ENCODE measurements at regions not wholly inside any gene's neighbourhood (a gene's known extent, or its start where the extent isn't known, plus 50 kb on each side); places are given as distances from the start of the nearest gene placed in this dataset.

GRCh38 chr10:78516236-78516635 lies 482.6 kb downstream of the RPS24 start:
- Histone ChIP-seq H3K9ac (ENCODE audit: low read length) (no peak overlapping the region), H2AFZ (ENCODE audit: low read depth, low read length, poor library complexity, severe bottlenecking) (no peak overlapping the region), H3K27me3 (ENCODE audit: insufficient read depth, low read length) (no peaks in the 10 kb centered on the region), H3K36me3 (ENCODE audit: control insufficient read depth in 1 of 2, insufficient read depth in 2 of 2, low read length in 2 of 2) (no peaks in the 10 kb centered on the region), H3K9me3 (ENCODE audit: control insufficient read depth in 1 of 2, insufficient read depth in 1 of 2, low read depth in 1 of 2, low read length in 2 of 2) (no peaks in the 10 kb centered on the region), H3K4me2 (ENCODE audit: low read length) (no peak overlapping the region), H3K4me1 (ENCODE audit: control insufficient read depth in 1 of 2, insufficient read depth in 2 of 2, low read length in 2 of 2) (peaks cover 0 to 24% of the 10 kb centered on the region in 2 experiments; a peak in 2 of 4 replicates), H3K4me3 (replicated peaks in 1 of 2; ENCODE audit: low read depth in 1 of 2, low read length in 2 of 2) (no peak overlapping the region), H3K79me2 (ENCODE audit: insufficient read depth, low read length) (no peaks in the 10 kb centered on the region), H3K27ac (ENCODE audit: low read depth, low read length) (no peak overlapping the region), H3K9me2 (ENCODE audit: insufficient read depth) (no peaks in the 10 kb centered on the region), H4K20me1 (ENCODE audit: insufficient read depth) (no peaks in the 10 kb centered on the region)
- DNase-seq (ENCODE audit: low read depth, low spot score) = no peak
- CTCF ChIA-PET = no interaction called here
- no TSS peak for BruUV-seq (replicated peaks)
- no peak for ATAC-seq
- intact Hi-C loops (cut with micrococcal nuclease) = no loop called here
- POLR2A ChIA-PET = no interaction called here
- no peak for TF ChIP-seq REST (IDR thresholded peaks at IDR 0.05; ENCODE audit: low read depth)
- RAD21 ChIA-PET (ENCODE audit: low non-redundant PET in 1 of 2, low total read pairs in 2 of 2, uncharacterized antibody in 2 of 2, unreplicated experiment in 2 of 2) = no interaction called here

- Histone ChIP-seq H3K4me2 (ENCODE audit: low read length) (no peak overlapping the region), H3K9ac (ENCODE audit: low read length) (no peak overlapping the region), H3K27me3 (ENCODE audit: insufficient read depth, low read length) (no peaks in the 10 kb centered on the region), H2AFZ (ENCODE audit: low read depth, low read length, poor library complexity, severe bottlenecking) (no peak overlapping the region), H3K4me3 (replicated peaks in 1 of 2; ENCODE audit: low read depth in 1 of 2, low read length in 2 of 2) (no peak overlapping the region), H3K36me3 (ENCODE audit: control insufficient read depth in 1 of 2, insufficient read depth in 2 of 2, low read length in 2 of 2) (no peaks in the 10 kb centered on the region), H3K9me2 (ENCODE audit: insufficient read depth) (no peaks in the 10 kb centered on the region), H3K79me2 (ENCODE audit: insufficient read depth, low read length) (no peaks in the 10 kb centered on the region), H3K4me1 (ENCODE audit: control insufficient read depth in 1 of 2, insufficient read depth in 2 of 2, low read length in 2 of 2) (peaks cover 0 to 26% of the 10 kb centered on the region in 2 experiments; a peak in 2 of 4 replicates), H4K20me1 (ENCODE audit: insufficient read depth) (no peaks in the 10 kb centered on the region), H3K27ac (ENCODE audit: low read depth, low read length) (no peak overlapping the region), H3K9me3 (ENCODE audit: control insufficient read depth in 1 of 2, insufficient read depth in 1 of 2, low read depth in 1 of 2, low read length in 2 of 2) (no peaks in the 10 kb centered on the region)
- RAD21 ChIA-PET (ENCODE audit: low non-redundant PET in 1 of 2, low total read pairs in 2 of 2, uncharacterized antibody in 2 of 2, unreplicated experiment in 2 of 2) = no interaction called here
- POLR2A ChIA-PET = no interaction called here
- CTCF ChIA-PET = no interaction called here
- no TSS peak for BruUV-seq (replicated peaks)
- no peak for ATAC-seq
- intact Hi-C loops (cut with micrococcal nuclease) = no loop called here
- no peak for DNase-seq (ENCODE audit: low read depth, low spot score)
- no peak for TF ChIP-seq CBX3 (IDR thresholded peaks at IDR 0.05; ENCODE audit: low read depth)
- TF ChIP-seq FOSL1 (IDR thresholded peaks at IDR 0.05; ENCODE audit: low read depth) = no peak
- no peak for TF ChIP-seq EGR1 (IDR thresholded peaks at IDR 0.05; ENCODE audit: low read depth)
- no peak for TF ChIP-seq YY1 (IDR thresholded peaks at IDR 0.05; ENCODE audit: extremely low read depth, insufficient replicate concordance, low read depth, low read length)
- TF ChIP-seq SIN3A (IDR thresholded peaks at IDR 0.05; ENCODE audit: low read depth) = no peak
- TF ChIP-seq JUND (IDR thresholded peaks at IDR 0.05) = no peak
- no peak for TF ChIP-seq TCF7L2 (IDR thresholded peaks at IDR 0.05; ENCODE audit: borderline replicate concordance, extremely low read depth, insufficient read depth, insufficient read length)
- no peak for TF ChIP-seq ZFX (IDR thresholded peaks at IDR 0.05)
- TF ChIP-seq POLR2A (IDR thresholded peaks at IDR 0.05; ENCODE audit: borderline replicate concordance, extremely low read depth, insufficient read depth, insufficient read length) = no peak
- TF ChIP-seq EZH2 (IDR thresholded peaks at IDR 0.05) = no peak
- no peak for TF ChIP-seq ZBTB33 (IDR thresholded peaks at IDR 0.05; ENCODE audit: extremely low read depth, insufficient replicate concordance, low read length)
- no peak for TF ChIP-seq POLR2AphosphoS5 (IDR thresholded peaks at IDR 0.05; ENCODE audit: low read depth, low read length)
- TF ChIP-seq EZH2phosphoT487 (IDR thresholded peaks at IDR 0.05; ENCODE audit: borderline replicate concordance) = no peak
Measured at GRCh38 chr10:78516756-78517155, 483.1 kb downstream of the RPS24 start.

Data from HCT116 (cell line).